HAP-1 (cell line): ENCODE measurements at regions not wholly inside any gene's neighbourhood (a gene's known extent, or its start where the extent isn't known, plus 50 kb on each side); places are given as distances from the start of the nearest gene placed in this dataset.
A peak's percentile ranks its signal among the peaks of the same experiment; 100 is the strongest.

ENCODE experiments used
- DNase-seq, 2 experiments: peaks; one replicate each; pipeline ENCODE4 v3.0.0-alpha.2; 2016 to 2020; ENCODE audit warnings: low spot score in 2 of 2
- H3K27me3 ChIP-seq: fragments of 250-450 bp; sonication (Bioruptor Pico); 2 replicates; pipeline ENCODE4 v1.5.1; 2020; ENCODE audit warnings: low read depth, mild to moderate bottlenecking, moderate library complexity
- H3K36me3 ChIP-seq: fragments of 250-450 bp; sonication (Bioruptor Pico); replicated peaks from 2 replicates; pipeline ENCODE4 v1.5.1; 2020; ENCODE audit warnings: mild to moderate bottlenecking
- H3K4me1 ChIP-seq: fragments of 250-450 bp; sonication (Bioruptor Pico); 2 replicates; pipeline ENCODE4 v1.5.1; 2020; ENCODE audit warnings: mild to moderate bottlenecking
- H3K4me3 ChIP-seq: fragments of 250-450 bp; sonication (Bioruptor Pico); 2 replicates; pipeline ENCODE4 v1.5.1; 2020; ENCODE audit warnings: mild to moderate bottlenecking, moderate library complexity
- H3K9me3 ChIP-seq: fragments of 250-450 bp; sonication (Bioruptor Pico); 2 replicates; pipeline ENCODE4 v1.5.1; 2020; ENCODE audit warnings: mild to moderate bottlenecking, moderate library complexity
- in situ Hi-C: fragments of 300-500 bp; cut with MboI; formaldehyde crosslinking; loops from 3 replicates; pipeline ENCODE4 v1.14.3; 2020; ENCODE audit warnings: low sequenced_read_pairs, inconsistent platforms, mixed read lengths

GRCh38 chr5:3400659-3401058 is 195.0 kb upstream of the IRX1 start:
- no peak for DNase-seq
- Histone ChIP-seq H3K9me3 (no peaks in the 10 kb centered on the region), H3K27me3 (no peaks in the 10 kb centered on the region), H3K36me3 (no peaks in the 10 kb centered on the region), H3K4me3 (no peak overlapping the region), H3K4me1 (no peaks in the 10 kb centered on the region)
- in situ Hi-C loops: no loop called here

- no peaks in the 10 kb centered on the region for H3K4me1 ChIP-seq
- no peaks in the 10 kb centered on the region for H3K27me3 ChIP-seq
- H3K36me3 ChIP-seq: no peaks in the 10 kb centered on the region
- no peak for DNase-seq
- no peak overlapping the region for H3K4me3 ChIP-seq
- H3K9me3 ChIP-seq: no peaks in the 10 kb centered on the region
- in situ Hi-C loops: no loop called here
Observed at GRCh38 chr5:3394891-3395599, 200.6 kb upstream of the IRX1 start.

GRCh38 chr5:3393920-3394597 is 201.6 kb upstream of the IRX1 start:
- H3K36me3 ChIP-seq: no peaks in the 10 kb centered on the region
- no peaks in the 10 kb centered on the region for H3K9me3 ChIP-seq
- no peak for DNase-seq
- in situ Hi-C loops: no loop called here
- no peaks in the 10 kb centered on the region for H3K27me3 ChIP-seq
- H3K4me1 ChIP-seq: no peaks in the 10 kb centered on the region
- H3K4me3 ChIP-seq: no peak overlapping the region

- in situ Hi-C loops: no loop called here
- Histone ChIP-seq H3K36me3 (no peaks in the 10 kb centered on the region), H3K4me3 (no peak overlapping the region), H3K4me1 (no peaks in the 10 kb centered on the region), H3K27me3 (no peaks in the 10 kb centered on the region), H3K9me3 (no peaks in the 10 kb centered on the region)
- no peak for DNase-seq
Observed at GRCh38 chr5:3393122-3393919, 202.3 kb upstream of the IRX1 start.

- peak in 1 of 2 experiments; percentile 12 for DNase-seq
- H3K4me1 ChIP-seq: no peaks in the 10 kb centered on the region
- H3K27me3 ChIP-seq: no peaks in the 10 kb centered on the region
- H3K9me3 ChIP-seq: no peaks in the 10 kb centered on the region
- in situ Hi-C loops: no loop called here
- H3K36me3 ChIP-seq: no peaks in the 10 kb centered on the region
- H3K4me3 ChIP-seq: no peak overlapping the region
Observed at GRCh38 chr5:3392306-3392939, 203.2 kb upstream of the IRX1 start.

- H3K27me3 ChIP-seq: no peaks in the 10 kb centered on the region
- in situ Hi-C loops: no loop called here
- H3K4me1 ChIP-seq: no peaks in the 10 kb centered on the region
- no peaks in the 10 kb centered on the region for H3K36me3 ChIP-seq
- no peaks in the 10 kb centered on the region for H3K9me3 ChIP-seq
- no peak overlapping the region for H3K4me3 ChIP-seq
- no peak for DNase-seq
Observed at GRCh38 chr5:3391210-3391609, 204.4 kb upstream of the IRX1 start.

GRCh38 chr5:3389471-3390026 is 206.1 kb upstream of the IRX1 start:
- H3K27me3 ChIP-seq: no peaks in the 10 kb centered on the region
- no peak for DNase-seq
- H3K4me1 ChIP-seq: no peaks in the 10 kb centered on the region
- in situ Hi-C loops: no loop called here
- H3K9me3 ChIP-seq: no peaks in the 10 kb centered on the region
- no peaks in the 10 kb centered on the region for H3K36me3 ChIP-seq
- H3K4me3 ChIP-seq: no peak overlapping the region

- H3K4me1 ChIP-seq: no peaks in the 10 kb centered on the region
- in situ Hi-C loops: no loop called here
Observed at GRCh38 chr5:3386637-3387036, 209.0 kb upstream of the IRX1 start.

GRCh38 chr5:3385991-3386519 is 209.6 kb upstream of the IRX1 start:
- DNase-seq: no peak
- in situ Hi-C loops: no loop called here
- Histone ChIP-seq H3K4me3 (no peak overlapping the region), H3K36me3 (no peaks in the 10 kb centered on the region), H3K9me3 (no peaks in the 10 kb centered on the region), H3K4me1 (no peaks in the 10 kb centered on the region), H3K27me3 (no peaks in the 10 kb centered on the region)

More at GRCh38 chr5:3386637-3387036, 209.0 kb upstream of the IRX1 start:
- no peaks in the 10 kb centered on the region for H3K9me3 ChIP-seq
- no peaks in the 10 kb centered on the region for H3K36me3 ChIP-seq
- no peak overlapping the region for H3K4me3 ChIP-seq
- no peak for DNase-seq
- H3K27me3 ChIP-seq: no peaks in the 10 kb centered on the region

- H3K4me3 ChIP-seq: no peak overlapping the region
- H3K27me3 ChIP-seq: no peaks in the 10 kb centered on the region
- in situ Hi-C loops: no loop called here
- no peak for DNase-seq
- H3K36me3 ChIP-seq: no peaks in the 10 kb centered on the region
- H3K4me1 ChIP-seq: no peaks in the 10 kb centered on the region
- no peaks in the 10 kb centered on the region for H3K9me3 ChIP-seq
Observed at GRCh38 chr5:3384531-3384930, 211.1 kb upstream of the IRX1 start.

- H3K4me1 ChIP-seq: no peaks in the 10 kb centered on the region
- H3K36me3 ChIP-seq: no peaks in the 10 kb centered on the region
- in situ Hi-C loops: no loop called here
- no peak for DNase-seq
- H3K9me3 ChIP-seq: no peaks in the 10 kb centered on the region
- H3K27me3 ChIP-seq: no peaks in the 10 kb centered on the region
- H3K4me3 ChIP-seq: no peak overlapping the region
Observed at GRCh38 chr5:3382782-3383181, 212.8 kb upstream of the IRX1 start.

- in situ Hi-C loops: no loop called here
- H3K27me3 ChIP-seq: no peaks in the 10 kb centered on the region
- H3K36me3 ChIP-seq: no peaks in the 10 kb centered on the region
- no peak overlapping the region for H3K4me3 ChIP-seq
- H3K4me1 ChIP-seq: no peaks in the 10 kb centered on the region
- no peaks in the 10 kb centered on the region for H3K9me3 ChIP-seq
- no peak for DNase-seq
Observed at GRCh38 chr5:3382151-3382550, 213.5 kb upstream of the IRX1 start.

- DNase-seq: no peak
- Histone ChIP-seq H3K4me3 (no peak overlapping the region), H3K9me3 (no peaks in the 10 kb centered on the region), H3K27me3 (no peaks in the 10 kb centered on the region), H3K36me3 (no peaks in the 10 kb centered on the region), H3K4me1 (no peaks in the 10 kb centered on the region)
- in situ Hi-C loops: no loop called here
Observed at GRCh38 chr5:3381206-3381825, 214.3 kb upstream of the IRX1 start.
